ENCODE measurements at regions not wholly inside any gene's neighbourhood (a gene's known extent, or its start where the extent isn't known, plus 50 kb on each side); places are given as distances from the start of the nearest gene placed in this dataset.

DNA sequence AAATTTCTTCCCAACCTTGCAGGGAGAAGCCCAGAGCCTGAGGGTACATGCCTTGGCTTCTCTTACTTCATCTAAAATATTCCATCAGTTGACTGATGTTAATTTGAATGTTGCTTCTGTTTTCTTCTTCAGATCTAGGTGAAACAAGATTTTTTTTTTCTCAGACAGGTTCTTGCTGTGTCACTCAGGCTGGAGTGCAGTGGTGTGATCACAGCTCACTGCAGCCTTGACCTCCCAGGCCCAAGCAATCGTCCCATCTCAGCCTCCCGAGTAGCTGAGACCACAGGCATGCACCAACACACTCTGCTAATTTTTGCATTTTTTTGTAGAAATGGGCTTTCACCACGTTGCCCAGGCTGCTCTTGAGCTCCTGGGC, 62.1 kb upstream of the KLF3 start:
- TF ChIP-seq, protein P1, sequence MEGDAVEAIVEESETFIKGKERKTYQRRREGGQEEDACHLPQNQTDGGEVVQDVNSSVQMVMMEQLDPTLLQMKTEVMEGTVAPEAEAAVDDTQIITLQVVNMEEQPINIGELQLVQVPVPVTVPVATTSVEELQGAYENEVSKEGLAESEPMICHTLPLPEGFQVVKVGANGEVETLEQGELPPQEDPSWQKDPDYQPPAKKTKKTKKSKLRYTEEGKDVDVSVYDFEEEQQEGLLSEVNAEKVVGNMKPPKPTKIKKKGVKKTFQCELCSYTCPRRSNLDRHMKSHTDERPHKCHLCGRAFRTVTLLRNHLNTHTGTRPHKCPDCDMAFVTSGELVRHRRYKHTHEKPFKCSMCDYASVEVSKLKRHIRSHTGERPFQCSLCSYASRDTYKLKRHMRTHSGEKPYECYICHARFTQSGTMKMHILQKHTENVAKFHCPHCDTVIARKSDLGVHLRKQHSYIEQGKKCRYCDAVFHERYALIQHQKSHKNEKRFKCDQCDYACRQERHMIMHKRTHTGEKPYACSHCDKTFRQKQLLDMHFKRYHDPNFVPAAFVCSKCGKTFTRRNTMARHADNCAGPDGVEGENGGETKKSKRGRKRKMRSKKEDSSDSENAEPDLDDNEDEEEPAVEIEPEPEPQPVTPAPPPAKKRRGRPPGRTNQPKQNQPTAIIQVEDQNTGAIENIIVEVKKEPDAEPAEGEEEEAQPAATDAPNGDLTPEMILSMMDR (IDR thresholded peaks at IDR 0.05 in 8 of 11, conservative IDR thresholded peaks at IDR 0.05 in 3 of 11), result no peak
- TF ChIP-seq POLR2A (IDR thresholded peaks at IDR 0.05), result no peak
- TF ChIP-seq POLR2AphosphoS5 (IDR thresholded peaks at IDR 0.05), result no peak
- Histone ChIP-seq H3K27ac (peak overlapping the region in 1 of 8 donors; percentile 63), H3K4me1 (peaks cover 0 to 26% (median 14%) of the 10 kb centered on the region in 6 donors), H3K36me3 (no peaks in the 10 kb centered on the region), H3K4me3 (no peak overlapping the region), H3K9me3 (no peaks in the 10 kb centered on the region), H3K27me3 (replicated peaks in 1 of 7) (no peaks in the 10 kb centered on the region)
- WGBS, 5 donors, result 79 to 88% (median 85%) methylated on average over 3 of the region's 3 CpGs
- no peak for DNase-seq
- intact Hi-C loops (cut with DNase I; ENCODE audit: low total_unique reads), result no loop called here

DNA sequence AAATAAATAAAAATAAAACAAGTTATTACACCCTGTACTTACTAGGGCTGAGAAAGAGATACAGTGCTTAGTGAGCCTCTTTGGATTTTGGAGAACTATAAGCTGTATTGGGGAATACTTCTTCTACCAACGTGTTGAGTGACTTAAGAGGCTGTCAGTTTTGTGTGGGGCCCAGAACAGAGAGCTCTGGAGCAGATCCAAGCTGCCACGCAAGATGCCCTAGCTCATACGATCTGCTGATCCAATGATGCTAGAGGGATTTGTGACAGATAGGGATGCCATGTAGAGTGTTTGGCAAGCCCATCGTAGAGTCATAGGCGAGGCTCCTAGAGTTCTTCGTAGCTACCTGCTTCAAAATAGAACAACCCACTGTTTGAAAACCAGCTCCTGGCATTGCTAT, 60.3 kb upstream of the KLF3 start:
- no peaks in the 10 kb centered on the region for H3K9me3 ChIP-seq
- 88 to 97% (median 92%) methylated on average over 6 of the region's 6 CpGs for WGBS, 5 donors
- no peaks in the 10 kb centered on the region for H3K36me3 ChIP-seq
- peaks cover 0 to 26% (median 14%) of the 10 kb centered on the region in 6 donors for H3K4me1 ChIP-seq
- DNase-seq, result no peak
- no peak for TF ChIP-seq POLR2AphosphoS5 (IDR thresholded peaks at IDR 0.05)
- TF ChIP-seq POLR2A (IDR thresholded peaks at IDR 0.05), result no peak
- TF ChIP-seq, protein P1 (IDR thresholded peaks at IDR 0.05 in 8 of 11, conservative IDR thresholded peaks at IDR 0.05 in 3 of 11), result no peak
- H3K27ac ChIP-seq, result no peak overlapping the region
- no peaks in the 10 kb centered on the region for H3K27me3 ChIP-seq (replicated peaks in 1 of 7)
- intact Hi-C loops (cut with DNase I; ENCODE audit: low total_unique reads), result no loop called here
- H3K4me3 ChIP-seq, result no peak overlapping the region

DNA sequence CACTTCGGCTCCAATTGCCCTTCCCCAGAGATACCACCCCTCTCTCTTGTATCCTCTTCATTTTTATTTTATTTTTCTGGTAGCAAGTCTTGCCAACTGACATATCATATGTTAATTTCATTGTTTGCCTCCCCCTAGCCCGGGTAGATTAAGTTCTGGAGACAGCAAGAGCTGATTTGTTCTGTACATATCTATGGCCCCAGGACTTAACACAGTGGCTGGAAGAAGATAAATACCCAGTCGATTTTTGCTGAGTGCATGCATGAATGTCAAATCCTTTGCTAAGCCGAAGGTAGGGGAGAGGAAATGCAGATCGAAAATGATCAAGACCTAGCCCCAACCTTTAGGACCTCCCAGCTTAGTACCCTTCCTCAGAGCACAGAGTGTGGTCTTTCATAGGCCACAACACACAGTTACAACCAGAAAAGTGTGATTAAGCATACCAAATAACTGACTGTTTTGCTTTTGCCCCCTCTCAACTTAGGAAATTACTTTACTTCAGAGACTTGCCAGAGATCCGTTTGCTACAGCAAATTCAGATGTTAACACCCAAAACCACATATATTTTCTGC, 58.7 kb upstream of the KLF3 start:
- TF ChIP-seq POLR2A (IDR thresholded peaks at IDR 0.05) (no peak), POLR2AphosphoS5 (IDR thresholded peaks at IDR 0.05) (no peak)
- TF ChIP-seq, protein P1 (IDR thresholded peaks at IDR 0.05 in 8 of 11, conservative IDR thresholded peaks at IDR 0.05 in 3 of 11), result no peak
- DNase-seq, result no peak
- Histone ChIP-seq H3K27me3 (replicated peaks in 1 of 7) (no peaks in the 10 kb centered on the region), H3K27ac (no peak overlapping the region), H3K4me3 (no peak overlapping the region), H3K36me3 (no peaks in the 10 kb centered on the region), H3K4me1 (peaks cover 0 to 38% (median 18%) of the 10 kb centered on the region in 6 donors), H3K9me3 (no peaks in the 10 kb centered on the region)
- WGBS, 5 donors, result 64 to 73% (median 69%) methylated on average over 6 of the region's 6 CpGs
- intact Hi-C loops (cut with DNase I; ENCODE audit: low total_unique reads), result no loop called here

DNA sequence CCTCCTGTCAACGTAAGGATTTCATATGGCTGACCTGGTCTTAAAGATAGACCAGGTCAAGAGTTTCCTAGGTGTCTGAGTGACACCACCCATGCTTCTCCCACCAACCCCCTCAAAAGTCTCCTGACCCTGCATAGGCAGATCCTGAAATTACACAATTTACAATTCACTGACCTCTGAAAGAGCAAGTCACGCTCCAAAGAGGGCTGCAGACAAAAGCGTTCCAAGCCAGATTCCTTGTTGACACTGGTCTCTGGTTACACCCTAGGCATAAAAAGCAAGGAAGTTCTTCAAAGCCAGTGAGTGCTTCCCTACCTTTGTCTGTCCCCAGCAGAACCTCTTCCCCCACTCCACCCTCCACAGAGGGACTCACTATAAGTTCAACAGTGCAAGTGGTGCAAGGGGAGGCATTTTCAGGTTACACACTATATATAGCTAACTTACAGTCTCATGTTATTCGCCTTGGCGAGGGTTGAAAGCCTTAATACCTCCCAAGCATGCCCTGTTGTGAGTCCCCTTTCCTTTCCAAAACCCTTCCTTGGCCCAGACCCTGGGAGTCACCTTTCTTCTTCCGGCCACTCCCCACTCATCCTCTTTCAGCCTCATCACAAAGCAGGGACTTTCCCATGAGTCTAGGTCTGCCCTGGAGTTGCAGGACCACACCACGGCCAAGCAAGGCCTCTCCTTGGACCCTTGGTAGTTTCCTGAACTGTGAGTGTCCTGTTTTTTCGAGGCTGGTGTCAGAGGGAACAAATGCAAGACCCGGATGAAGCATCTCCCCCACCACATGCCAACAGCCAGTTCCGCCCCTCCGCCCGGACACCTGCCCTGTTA, 58.0 kb upstream of the KLF3 start:
- Histone ChIP-seq H3K9me3 (no peaks in the 10 kb centered on the region), H3K4me1 (peaks cover 0 to 40% (median 16%) of the 10 kb centered on the region in 6 donors), H3K27ac (no peak overlapping the region), H3K27me3 (replicated peaks in 1 of 7) (no peaks in the 10 kb centered on the region), H3K4me3 (no peak overlapping the region), H3K36me3 (no peaks in the 10 kb centered on the region)
- intact Hi-C loops (cut with DNase I; ENCODE audit: low total_unique reads), result no loop called here
- 68 to 87% (median 77%) methylated on average over 12 of the region's 12 CpGs for WGBS, 5 donors
- no peak for DNase-seq
- TF ChIP-seq POLR2AphosphoS5 (IDR thresholded peaks at IDR 0.05), result no peak
- TF ChIP-seq, protein P1 (IDR thresholded peaks at IDR 0.05 in 8 of 11, conservative IDR thresholded peaks at IDR 0.05 in 3 of 11), result no peak
- TF ChIP-seq POLR2A (IDR thresholded peaks at IDR 0.05), result no peak

Data from spleen (tissue), 11 donors.